ENCODE measurements at regions not wholly inside any gene's neighbourhood (a gene's known extent, or its start where the extent isn't known, plus 50 kb on each side); places are given as distances from the start of the nearest gene placed in this dataset.
"Not testable (repeated sequence)": the region's sequence is repeated elsewhere in the genome, so short reads cannot be mapped to it uniquely, and the experiment has no call there.

GRCh38 chr9:99666571-99666970, 155.1 kb upstream of the NR4A3 start:
- H2AFZ ChIP-seq (ENCODE audit: low read length): no peak overlapping the region
- no peaks in the 10 kb centered on the region for H3K23me2 ChIP-seq (ENCODE audit: insufficient read length, low read depth, low read length, poor library complexity, severe bottlenecking)
- Mint-ChIP-seq H3K4me3 (no peak overlapping the region), H3K4me1 (peaks cover 4 to 23% of the 10 kb centered on the region in 2 experiments), H3K27me3 (ENCODE audit: low read depth) (no peaks in the 10 kb centered on the region), H3K36me3 (ENCODE audit: insufficient read depth in 1 of 3, low read depth in 3 of 3) (peaks cover 2 to 17% (median 8%) of the 10 kb centered on the region in 3 experiments; a peak in 5 of 7 replicates), H3K27ac (no peak overlapping the region), H3K9me3 (peaks cover 15 to 16% of the 10 kb centered on the region in 2 experiments)
- no peaks in the 10 kb centered on the region for H3K9me3 ChIP-seq (ENCODE audit: control insufficient read depth, low read depth, low read length)
- no peak overlapping the region for H3T11ph ChIP-seq (ENCODE audit: low read length)
- TF ChIP-seq, protein P1, sequence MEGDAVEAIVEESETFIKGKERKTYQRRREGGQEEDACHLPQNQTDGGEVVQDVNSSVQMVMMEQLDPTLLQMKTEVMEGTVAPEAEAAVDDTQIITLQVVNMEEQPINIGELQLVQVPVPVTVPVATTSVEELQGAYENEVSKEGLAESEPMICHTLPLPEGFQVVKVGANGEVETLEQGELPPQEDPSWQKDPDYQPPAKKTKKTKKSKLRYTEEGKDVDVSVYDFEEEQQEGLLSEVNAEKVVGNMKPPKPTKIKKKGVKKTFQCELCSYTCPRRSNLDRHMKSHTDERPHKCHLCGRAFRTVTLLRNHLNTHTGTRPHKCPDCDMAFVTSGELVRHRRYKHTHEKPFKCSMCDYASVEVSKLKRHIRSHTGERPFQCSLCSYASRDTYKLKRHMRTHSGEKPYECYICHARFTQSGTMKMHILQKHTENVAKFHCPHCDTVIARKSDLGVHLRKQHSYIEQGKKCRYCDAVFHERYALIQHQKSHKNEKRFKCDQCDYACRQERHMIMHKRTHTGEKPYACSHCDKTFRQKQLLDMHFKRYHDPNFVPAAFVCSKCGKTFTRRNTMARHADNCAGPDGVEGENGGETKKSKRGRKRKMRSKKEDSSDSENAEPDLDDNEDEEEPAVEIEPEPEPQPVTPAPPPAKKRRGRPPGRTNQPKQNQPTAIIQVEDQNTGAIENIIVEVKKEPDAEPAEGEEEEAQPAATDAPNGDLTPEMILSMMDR (conservative IDR thresholded peaks at IDR 0.05): no peak
- no peak for DNase-seq
- no peaks in the 10 kb centered on the region for H3K79me1 ChIP-seq (ENCODE audit: insufficient read depth, low read depth, low read length, poor library complexity, severe bottlenecking)
- no peak overlapping the region for H4K91ac ChIP-seq (ENCODE audit: insufficient read length, low read depth, low read length)
- no peaks in the 10 kb centered on the region; the same call in 1 of the 2 replicates for H3K4me1 ChIP-seq (ENCODE audit: insufficient read depth, low read length)
- no peak overlapping the region for H4K5ac ChIP-seq (ENCODE audit: insufficient read length, low read depth, low read length)
- H2BK12ac ChIP-seq (ENCODE audit: insufficient read length, low read depth, low read length): no peak overlapping the region
- H3K4ac ChIP-seq (ENCODE audit: low read depth, low read length): no peak overlapping the region
- no peak overlapping the region for H3K18ac ChIP-seq (ENCODE audit: insufficient read length, low read depth, low read length)
- H3K27me3 ChIP-seq (ENCODE audit: insufficient read depth, low read length): no peaks in the 10 kb centered on the region
- no peak overlapping the region for H3K56ac ChIP-seq (ENCODE audit: insufficient read length, low read depth, low read length)
- no peak overlapping the region for H3K9ac ChIP-seq (ENCODE audit: extremely low read depth, insufficient read length, low read length)
- no peak overlapping the region for H2AK5ac ChIP-seq (ENCODE audit: insufficient read length, low read length)
- no peak overlapping the region for H3K14ac ChIP-seq (ENCODE audit: insufficient read depth, low read length)
- H2BK120ac ChIP-seq (ENCODE audit: low read depth, low read length, poor library complexity, severe bottlenecking): no peak overlapping the region
- no peak overlapping the region for H3K23ac ChIP-seq (ENCODE audit: insufficient read length, low read depth, low read length)
- no peak overlapping the region for H3K27ac ChIP-seq (ENCODE audit: insufficient read length, low read depth, low read length)
- no peak overlapping the region for H3K4me2 ChIP-seq (ENCODE audit: insufficient read depth, insufficient read length, low read length)
- no peak overlapping the region for H2BK15ac ChIP-seq (ENCODE audit: low read depth, low read length)
- no peak overlapping the region for H4K8ac ChIP-seq (replicated peaks; ENCODE audit: insufficient read length, low read depth, low read length)
- no peak overlapping the region for H2BK5ac ChIP-seq (ENCODE audit: insufficient read length, low read length)
- H2BK20ac ChIP-seq (ENCODE audit: low read depth, low read length, poor library complexity, severe bottlenecking): no peak overlapping the region
- no peaks in the 10 kb centered on the region for H3K79me2 ChIP-seq (ENCODE audit: insufficient read depth, low read length)
- no peaks in the 10 kb centered on the region for H4K20me1 ChIP-seq (ENCODE audit: control insufficient read depth, insufficient read depth, insufficient read length)

- H3K36me3 Mint-ChIP-seq (ENCODE audit: insufficient read depth in 1 of 3, low read depth in 3 of 3): peaks cover 10 to 22% (median 22%) of the 10 kb centered on the region in 3 experiments
- H4K8ac ChIP-seq (replicated peaks; ENCODE audit: insufficient read length, low read depth, low read length): not testable (repeated sequence)
Measured at GRCh38 chr9:99670886-99671285, 150.8 kb upstream of the NR4A3 start.

More at GRCh38 chr9:99670886-99671285, 150.8 kb upstream of the NR4A3 start:
- not testable (repeated sequence) for H3K14ac ChIP-seq (ENCODE audit: insufficient read depth, low read length); DNase-seq; H3K4ac ChIP-seq (ENCODE audit: low read depth, low read length); H3K4me1 ChIP-seq (ENCODE audit: insufficient read depth, low read length); H3K56ac ChIP-seq (ENCODE audit: insufficient read length, low read depth, low read length); H4K20me1 ChIP-seq (ENCODE audit: control insufficient read depth, insufficient read depth, insufficient read length); H4K5ac ChIP-seq (ENCODE audit: insufficient read length, low read depth, low read length); H3K9ac ChIP-seq (ENCODE audit: extremely low read depth, insufficient read length, low read length); H3K4me2 ChIP-seq (ENCODE audit: insufficient read depth, insufficient read length, low read length); H3K18ac ChIP-seq (ENCODE audit: insufficient read length, low read depth, low read length); H3K79me2 ChIP-seq (ENCODE audit: insufficient read depth, low read length); H3K27ac ChIP-seq (ENCODE audit: insufficient read length, low read depth, low read length); H3K4me3 Mint-ChIP-seq; H4K91ac ChIP-seq (ENCODE audit: insufficient read length, low read depth, low read length); H3K23ac ChIP-seq (ENCODE audit: insufficient read length, low read depth, low read length); H3K79me1 ChIP-seq (ENCODE audit: insufficient read depth, low read depth, low read length, poor library complexity, severe bottlenecking); H3T11ph ChIP-seq (ENCODE audit: low read length); H2BK15ac ChIP-seq (ENCODE audit: low read depth, low read length); H3K27ac Mint-ChIP-seq; H3K27me3 Mint-ChIP-seq (ENCODE audit: low read depth); H2BK20ac ChIP-seq (ENCODE audit: low read depth, low read length, poor library complexity, severe bottlenecking); H3K9me3 ChIP-seq (ENCODE audit: control insufficient read depth, low read depth, low read length); H2BK120ac ChIP-seq (ENCODE audit: low read depth, low read length, poor library complexity, severe bottlenecking); H2BK12ac ChIP-seq (ENCODE audit: insufficient read length, low read depth, low read length); H2BK5ac ChIP-seq (ENCODE audit: insufficient read length, low read length); H3K27me3 ChIP-seq (ENCODE audit: insufficient read depth, low read length); H2AK5ac ChIP-seq (ENCODE audit: insufficient read length, low read length); H2AFZ ChIP-seq (ENCODE audit: low read length); H3K23me2 ChIP-seq (ENCODE audit: insufficient read length, low read depth, low read length, poor library complexity, severe bottlenecking)
- WGBS (ENCODE audit: extremely low coverage, insufficient read length, low lambda C conversion rate): 100% methylated on average over 2 of the region's 7 CpGs
- H3K9me3 Mint-ChIP-seq: peaks cover 21 to 27% of the 10 kb centered on the region in 2 experiments
- peaks cover 4 to 28% of the 10 kb centered on the region in 2 experiments for H3K4me1 Mint-ChIP-seq
